Esophagus muscularis mucosa (tissue), 3 donors: ENCODE measurements at regions not wholly inside any gene's neighbourhood (a gene's known extent, or its start where the extent isn't known, plus 50 kb on each side); places are given as distances from the start of the nearest gene placed in this dataset.
"Not testable (repeated sequence)": the region's sequence is repeated elsewhere in the genome, so short reads cannot be mapped to it uniquely, and the experiment has no call there.

Experiments
- CTCF ChIP-seq, 3 experiments: fragments of 200-600 bp in 2 of 3; fragments of 450-650 bp in 1 of 3; sonication (generic) in 2 of 3; IDR thresholded peaks; one replicate each; pipeline ENCODE4 v1.5.1; 2017 to 2019; ENCODE audit warnings: antibody characterized with exemption in 3 of 3, mild to moderate bottlenecking in 2 of 3, moderate library complexity in 1 of 3
- POLR2A ChIP-seq: fragments of 450-650 bp; IDR thresholded peaks from one replicate; pipeline ENCODE4 v1.6.1; 2017; ENCODE audit warnings: antibody characterized with exemption, moderate library complexity, mild to moderate bottlenecking, low read depth
- POLR2AphosphoS5 ChIP-seq, 2 donors: sonication (generic); formaldehyde crosslinking; IDR thresholded peaks; one replicate each; pipeline ENCODE4 v1.6.1; 2017; ENCODE audit warnings: antibody characterized with exemption in 2 of 2

DNA sequence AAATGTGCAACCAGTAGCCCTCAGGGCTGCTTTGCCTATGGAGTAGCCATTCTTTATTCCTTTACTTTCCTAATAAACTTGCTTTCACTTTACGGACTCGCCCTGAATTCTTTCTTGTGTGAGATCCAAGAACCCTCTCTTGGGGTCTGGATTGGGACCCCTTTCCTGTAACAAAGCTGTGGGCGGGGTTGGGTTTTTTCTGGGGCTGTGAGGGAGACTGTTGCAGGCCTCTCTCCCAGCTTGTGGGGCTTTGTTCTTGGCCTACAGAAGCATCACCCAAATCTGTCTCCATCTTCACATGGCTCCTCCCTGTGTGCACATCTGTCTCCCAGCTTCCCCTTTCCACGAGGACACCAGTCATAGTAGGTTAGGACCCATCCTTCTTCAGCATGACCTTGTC is 154.5 kb downstream of the LPIN1 start:
- not testable (repeated sequence) for TF ChIP-seq POLR2AphosphoS5 (IDR thresholded peaks at IDR 0.05); POLR2A; CTCF (IDR thresholded peaks at IDR 0.05)
